ENCODE measurements at regions not wholly inside any gene's neighbourhood (a gene's known extent, or its start where the extent isn't known, plus 50 kb on each side); places are given as distances from the start of the nearest gene placed in this dataset.

DNA sequence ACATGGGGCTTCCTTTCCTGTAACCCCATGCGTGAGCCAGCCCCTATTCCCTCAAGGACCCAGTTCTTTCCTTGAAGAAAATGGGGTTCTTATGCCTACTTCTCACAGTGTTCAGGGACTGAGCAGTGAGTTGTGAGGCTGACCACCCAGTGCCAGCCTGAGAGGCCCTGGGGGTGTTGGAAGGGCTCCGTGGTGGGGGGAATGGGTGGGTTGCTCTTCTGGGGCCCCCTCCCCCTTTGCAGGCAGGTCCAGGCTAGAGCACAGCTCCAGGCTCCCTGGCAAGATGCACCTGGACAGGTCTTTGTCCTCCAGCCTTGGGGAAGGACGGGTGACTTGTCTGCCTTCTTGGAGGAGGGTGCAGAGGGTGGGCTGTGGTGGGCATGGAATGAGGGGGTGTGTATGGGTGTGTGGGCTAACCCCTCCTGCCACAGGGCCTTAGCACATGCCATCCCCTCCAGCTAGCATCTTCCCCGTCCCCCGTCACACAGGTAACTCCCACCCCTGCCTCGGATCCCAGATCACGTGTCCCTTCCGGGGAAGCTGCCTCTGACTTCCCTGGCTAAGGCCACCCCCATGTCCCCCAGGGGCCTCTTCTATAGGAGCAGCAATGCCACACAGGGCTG lies 64.6 kb downstream of the MYEOV start:
- no peak overlapping the region for H3K27ac ChIP-seq (ENCODE audit: insufficient read depth, low read depth, low read length)
- no peak overlapping the region for H3K4me3 ChIP-seq (replicated peaks in 1 of 3; ENCODE audit: insufficient read depth in 1 of 3, low read depth in 1 of 3, low read length in 3 of 3)
- H3K4me2 ChIP-seq (ENCODE audit: insufficient read depth, low read length) = no peak overlapping the region
- no peaks in the 10 kb centered on the region for H4K20me1 ChIP-seq (replicated peaks; ENCODE audit: control insufficient read depth, extremely low read depth, insufficient read depth, low read length)
- intact Hi-C loops (cut with micrococcal nuclease) (no loop called here), dilution Hi-C loops (cut with MboI; ENCODE audit: extremely low pct_ligation_motif_present, low sequenced_read_pairs) (no loop called here)
- no peak overlapping the region for H2AFZ ChIP-seq (ENCODE audit: low read depth, low read length)
- no peaks in the 10 kb centered on the region for H3K9me3 ChIP-seq (replicated peaks; ENCODE audit: control insufficient read depth, insufficient read depth, low read length)
- H3K79me2 ChIP-seq (ENCODE audit: control insufficient read depth, insufficient read depth, low read length) = no peaks in the 10 kb centered on the region
- H3K36me3 ChIP-seq (ENCODE audit: control insufficient read depth in 2 of 2, extremely low read depth in 1 of 2, insufficient read depth in 2 of 2, low read length in 2 of 2) = no peaks in the 10 kb centered on the region
- no peak for DNase-seq (ENCODE audit: low read depth, low spot score)
- no peaks in the 10 kb centered on the region for H3K9me1 ChIP-seq (replicated peaks; ENCODE audit: control insufficient read depth, extremely low read depth, insufficient read depth, low read length)
- POLR2A ChIA-PET = no interaction called here
- CTCF ChIA-PET = no interaction called here
- TF ChIP-seq MYC (IDR thresholded peaks at IDR 0.05; ENCODE audit: low read depth, low read length) = no peak
- TF ChIP-seq, protein P1, sequence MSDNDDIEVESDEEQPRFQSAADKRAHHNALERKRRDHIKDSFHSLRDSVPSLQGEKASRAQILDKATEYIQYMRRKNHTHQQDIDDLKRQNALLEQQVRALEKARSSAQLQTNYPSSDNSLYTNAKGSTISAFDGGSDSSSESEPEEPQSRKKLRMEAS (IDR thresholded peaks at IDR 0.05; ENCODE audit: insufficient read depth, insufficient read length) = no peak
- no peak for TF ChIP-seq EZH2 (IDR thresholded peaks at IDR 0.05; ENCODE audit: borderline replicate concordance, low read depth, low read length, severe bottlenecking)
- TF ChIP-seq POLR2AphosphoS5 (IDR thresholded peaks at IDR 0.05; ENCODE audit: insufficient read depth, low read depth, low read length) = no peak
- no peak for TF ChIP-seq FOS (IDR thresholded peaks at IDR 0.05; ENCODE audit: borderline replicate concordance, insufficient read depth, low read length)
- TF ChIP-seq POLR2A (IDR thresholded peaks at IDR 0.05; ENCODE audit: low read depth, low read length) = no peak
- TF ChIP-seq, protein P2, sequence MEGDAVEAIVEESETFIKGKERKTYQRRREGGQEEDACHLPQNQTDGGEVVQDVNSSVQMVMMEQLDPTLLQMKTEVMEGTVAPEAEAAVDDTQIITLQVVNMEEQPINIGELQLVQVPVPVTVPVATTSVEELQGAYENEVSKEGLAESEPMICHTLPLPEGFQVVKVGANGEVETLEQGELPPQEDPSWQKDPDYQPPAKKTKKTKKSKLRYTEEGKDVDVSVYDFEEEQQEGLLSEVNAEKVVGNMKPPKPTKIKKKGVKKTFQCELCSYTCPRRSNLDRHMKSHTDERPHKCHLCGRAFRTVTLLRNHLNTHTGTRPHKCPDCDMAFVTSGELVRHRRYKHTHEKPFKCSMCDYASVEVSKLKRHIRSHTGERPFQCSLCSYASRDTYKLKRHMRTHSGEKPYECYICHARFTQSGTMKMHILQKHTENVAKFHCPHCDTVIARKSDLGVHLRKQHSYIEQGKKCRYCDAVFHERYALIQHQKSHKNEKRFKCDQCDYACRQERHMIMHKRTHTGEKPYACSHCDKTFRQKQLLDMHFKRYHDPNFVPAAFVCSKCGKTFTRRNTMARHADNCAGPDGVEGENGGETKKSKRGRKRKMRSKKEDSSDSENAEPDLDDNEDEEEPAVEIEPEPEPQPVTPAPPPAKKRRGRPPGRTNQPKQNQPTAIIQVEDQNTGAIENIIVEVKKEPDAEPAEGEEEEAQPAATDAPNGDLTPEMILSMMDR (IDR thresholded peaks at IDR 0.05; ENCODE audit: extremely low read depth in 1 of 2, insufficient read depth in 1 of 2, low read depth in 1 of 2, low read length in 2 of 2) = no peak
- TF ChIP-seq GATA2 (IDR thresholded peaks at IDR 0.05; ENCODE audit: insufficient read depth, insufficient read length, low read depth, low read length) = no peak
- TF ChIP-seq JUN (IDR thresholded peaks at IDR 0.05; ENCODE audit: borderline replicate concordance, insufficient read depth, insufficient read length, low read depth) = no peak
- no TSS peak for BruUV-seq (replicated peaks)
- no peak overlapping the region for H3K9ac ChIP-seq (replicated peaks; ENCODE audit: extremely low read depth, insufficient read depth, low read length)
- no peak for FAIRE-seq
- peaks cover 11% of the 10 kb centered on the region for H3K4me1 ChIP-seq (ENCODE audit: control insufficient read depth, extremely low read depth, insufficient read depth, low read length)
- H3K27me3 ChIP-seq (ENCODE audit: control insufficient read depth in 2 of 2, insufficient read depth in 2 of 2, low read length in 2 of 2) = no peaks in the 10 kb centered on the region
